ENCODE measurements at regions not wholly inside any gene's neighbourhood (a gene's known extent, or its start where the extent isn't known, plus 50 kb on each side); places are given as distances from the start of the nearest gene placed in this dataset.
A peak's percentile ranks its signal among the peaks of the same experiment; 100 is the strongest.
"Not testable (repeated sequence)": the region's sequence is repeated elsewhere in the genome, so short reads cannot be mapped to it uniquely, and the experiment has no call there.

GRCh38 chr10:42367532-42368230 lies 270.7 kb downstream of the ZNF33B start:
- DNase-seq (ENCODE audit: low read depth), result peak; percentile 6

GRCh38 chr10:42351745-42352144 lies 286.6 kb downstream of the ZNF33B start:
- no peak for DNase-seq (ENCODE audit: low read depth)

GRCh38 chr10:42336593-42337337 lies 301.6 kb downstream of the ZNF33B start:
- DNase-seq (ENCODE audit: low read depth), result not testable (repeated sequence)

- not testable (repeated sequence) for DNase-seq (ENCODE audit: low read depth)
Measured at GRCh38 chr10:42335653-42336296, 302.6 kb downstream of the ZNF33B start.

- no peak for DNase-seq (ENCODE audit: low read depth)
Measured at GRCh38 chr10:42304341-42304740, 334.0 kb downstream of the ZNF33B start.

- DNase-seq (ENCODE audit: low read depth), result not testable (repeated sequence)
Measured at GRCh38 chr10:42281896-42282295, 356.5 kb downstream of the ZNF33B start.

GRCh38 chr10:42269788-42270187 lies 368.6 kb downstream of the ZNF33B start:
- not testable (repeated sequence) for DNase-seq (ENCODE audit: low read depth)

- DNase-seq (ENCODE audit: low read depth), result not testable (repeated sequence)
Measured at GRCh38 chr10:42263259-42263658, 375.1 kb downstream of the ZNF33B start.

- not testable (repeated sequence) for DNase-seq (ENCODE audit: low read depth)
Measured at GRCh38 chr10:42243002-42243401, 395.4 kb downstream of the ZNF33B start.

- no peak for DNase-seq (ENCODE audit: low read depth)
Measured at GRCh38 chr10:42242135-42242805, 396.1 kb downstream of the ZNF33B start.

- DNase-seq (ENCODE audit: low read depth), result not testable (repeated sequence)
Measured at GRCh38 chr10:42236401-42236800, 402.0 kb downstream of the ZNF33B start.

GRCh38 chr10:42235736-42236135 lies 402.6 kb downstream of the ZNF33B start:
- DNase-seq (ENCODE audit: low read depth), result not testable (repeated sequence)

- not testable (repeated sequence) for DNase-seq (ENCODE audit: low read depth)
Measured at GRCh38 chr10:42235241-42235640, 403.1 kb downstream of the ZNF33B start.

- not testable (repeated sequence) for DNase-seq (ENCODE audit: low read depth)
Measured at GRCh38 chr10:42234506-42234905, 403.9 kb downstream of the ZNF33B start.

- DNase-seq (ENCODE audit: low read depth), result not testable (repeated sequence)
Measured at GRCh38 chr10:42233461-42234206, 404.7 kb downstream of the ZNF33B start.

GRCh38 chr10:42232955-42233354 lies 405.4 kb downstream of the ZNF33B start:
- not testable (repeated sequence) for DNase-seq (ENCODE audit: low read depth)

GRCh38 chr10:42230812-42231211 lies 407.6 kb downstream of the ZNF33B start:
- DNase-seq (ENCODE audit: low read depth), result not testable (repeated sequence)

- not testable (repeated sequence) for DNase-seq (ENCODE audit: low read depth)
Measured at GRCh38 chr10:42230115-42230514, 408.3 kb downstream of the ZNF33B start.

GRCh38 chr10:42227859-42228258 lies 410.5 kb downstream of the ZNF33B start:
- DNase-seq (ENCODE audit: low read depth), result not testable (repeated sequence)

GRCh38 chr10:42193588-42193987 lies 444.8 kb downstream of the ZNF33B start:
- not testable (repeated sequence) for DNase-seq (ENCODE audit: low read depth)

- not testable (repeated sequence) for DNase-seq (ENCODE audit: low read depth)
Measured at GRCh38 chr10:42192450-42192849, 445.9 kb downstream of the ZNF33B start.

All from activated T-cell treated with anti-CD3 and anti-CD28 coated beads for 48 hours (primary cell).